A172 (cell line): ENCODE measurements at regions not wholly inside any gene's neighbourhood (a gene's known extent, or its start where the extent isn't known, plus 50 kb on each side); places are given as distances from the start of the nearest gene placed in this dataset.
"Not testable (repeated sequence)": the region's sequence is repeated elsewhere in the genome, so short reads cannot be mapped to it uniquely, and the experiment has no call there.

Experiments
- DNase-seq: peaks from one replicate; pipeline ENCODE4 v3.0.0-alpha.2; 2015; ENCODE audit warnings: low spot score

DNA sequence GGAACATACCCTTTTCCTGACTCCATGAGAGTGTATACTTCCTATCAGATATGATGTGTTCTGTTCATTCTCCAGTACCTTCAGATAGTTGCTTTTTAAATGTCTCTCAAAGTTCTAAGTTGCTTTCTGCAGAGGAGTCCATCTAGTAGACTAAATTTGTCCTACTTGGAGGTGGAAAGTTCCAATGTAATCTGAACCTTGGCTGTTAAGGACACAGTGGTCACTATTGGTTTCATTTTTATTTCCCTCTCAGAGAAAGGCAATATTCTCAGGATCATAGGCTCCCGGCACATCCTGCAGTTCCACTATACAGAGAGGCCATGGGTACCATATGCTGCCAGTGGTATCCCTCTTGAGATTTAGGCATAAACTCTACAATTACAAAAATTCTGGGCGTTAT lies 634.6 kb downstream of the LRRC70 start:
- no peak for DNase-seq

DNA sequence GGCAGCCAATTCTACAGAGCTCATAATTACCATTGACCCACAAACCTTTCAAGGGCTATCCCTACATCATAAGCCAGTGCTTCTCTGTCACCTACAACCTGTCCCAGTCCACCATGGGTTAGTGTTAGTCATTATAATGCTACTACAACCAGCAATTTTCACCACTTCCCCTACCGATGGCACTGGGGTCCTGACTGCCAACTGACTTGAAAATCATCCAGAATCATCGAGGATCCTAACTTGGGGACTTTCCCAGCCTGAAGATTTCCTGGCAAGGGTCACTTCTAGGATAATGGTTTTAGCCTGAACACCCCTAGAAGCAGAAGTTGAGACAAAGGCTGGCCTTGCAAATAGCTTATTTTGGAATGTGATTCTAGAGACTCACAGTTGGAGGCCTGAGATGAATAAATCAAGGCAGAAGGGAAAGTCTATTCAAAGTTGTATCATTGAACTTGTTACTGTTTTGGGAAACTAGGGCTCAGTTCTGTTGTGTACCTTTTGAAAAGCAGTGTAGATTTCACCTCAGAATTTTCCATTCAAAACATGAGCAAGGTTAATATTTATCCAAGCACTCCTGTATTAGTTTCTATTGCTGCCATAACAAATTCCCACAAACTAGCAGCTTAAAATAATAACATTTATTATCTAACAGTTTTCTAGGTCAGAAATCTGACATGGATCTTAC lies 633.0 kb downstream of the LRRC70 start:
- DNase-seq, result no peak

DNA sequence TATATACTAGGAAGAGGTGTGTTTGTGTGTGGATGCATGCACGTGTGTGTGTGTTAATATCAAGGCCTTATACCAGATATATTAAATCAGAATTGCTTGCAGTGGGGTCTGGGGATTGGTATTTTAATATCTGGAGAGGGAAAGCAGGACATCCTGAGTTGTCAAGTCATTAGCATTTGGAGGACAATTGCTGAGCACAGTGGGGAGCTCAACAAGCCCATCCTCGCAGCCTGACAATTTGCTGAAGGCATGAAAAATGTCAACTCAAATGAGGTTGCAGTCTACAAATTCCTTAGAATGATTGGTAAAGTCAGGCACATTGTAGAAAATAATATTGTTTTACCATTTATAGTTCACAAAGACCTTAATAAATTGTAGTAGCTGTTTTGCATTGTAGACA lies 627.4 kb downstream of the LRRC70 start:
- no peak for DNase-seq

DNA sequence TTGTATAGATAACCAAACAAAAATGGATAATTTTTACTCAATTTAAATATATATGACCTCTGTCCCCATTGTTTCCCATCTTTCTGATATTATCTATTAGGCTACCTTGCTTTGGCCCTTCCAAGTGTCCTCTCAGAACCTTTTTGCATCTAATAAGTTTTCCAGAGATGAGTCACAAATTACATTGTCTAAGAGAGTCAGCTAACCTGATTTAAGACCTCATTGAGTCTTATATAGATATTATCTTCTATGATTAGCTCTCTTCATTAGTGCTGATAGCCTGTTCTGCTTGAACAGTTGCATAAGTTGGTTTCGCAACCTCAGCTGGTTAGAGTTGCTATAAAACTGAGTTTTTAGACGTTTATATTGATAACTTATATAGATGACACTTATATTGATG lies 623.1 kb downstream of the LRRC70 start:
- no peak for DNase-seq

DNA sequence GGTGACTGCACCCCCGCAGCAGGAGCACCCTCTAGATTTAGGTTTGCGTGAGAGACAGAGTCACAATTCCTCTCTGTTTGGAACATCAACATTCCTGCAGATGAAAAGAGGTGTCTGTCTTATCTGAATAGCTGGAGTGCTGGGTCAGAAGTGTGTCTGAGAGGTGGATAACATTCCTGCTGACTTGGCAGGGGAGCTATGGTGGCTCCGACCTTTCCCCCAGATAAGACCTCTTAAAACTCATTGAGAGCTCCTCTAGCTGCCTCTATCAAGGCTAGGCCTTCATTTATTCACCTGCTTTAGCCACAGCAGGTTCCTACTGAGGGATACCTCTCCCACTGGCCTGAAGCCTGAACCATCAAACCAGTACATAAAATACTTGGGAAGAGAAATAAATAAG lies 615.5 kb downstream of the LRRC70 start:
- no peak for DNase-seq

DNA sequence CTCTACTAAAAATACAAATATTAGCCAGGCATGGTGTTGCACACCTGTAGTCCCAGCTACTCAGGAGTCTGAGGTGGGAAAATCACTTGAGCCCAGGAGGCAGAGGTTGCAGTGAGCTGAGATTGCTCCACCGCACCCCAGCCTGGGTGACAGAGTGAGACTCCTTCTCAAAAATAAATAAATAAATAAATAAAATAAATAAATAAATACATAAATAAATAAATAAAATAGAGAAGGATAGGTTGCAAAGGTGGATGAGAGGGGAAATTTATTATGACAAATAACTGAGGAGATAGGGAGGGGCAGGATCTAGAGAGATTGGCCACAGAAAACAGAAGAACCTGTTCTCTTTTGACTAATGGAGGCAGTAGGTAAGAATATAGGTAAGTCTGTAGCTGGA lies 601.6 kb downstream of the LRRC70 start:
- DNase-seq, result not testable (repeated sequence)

DNA sequence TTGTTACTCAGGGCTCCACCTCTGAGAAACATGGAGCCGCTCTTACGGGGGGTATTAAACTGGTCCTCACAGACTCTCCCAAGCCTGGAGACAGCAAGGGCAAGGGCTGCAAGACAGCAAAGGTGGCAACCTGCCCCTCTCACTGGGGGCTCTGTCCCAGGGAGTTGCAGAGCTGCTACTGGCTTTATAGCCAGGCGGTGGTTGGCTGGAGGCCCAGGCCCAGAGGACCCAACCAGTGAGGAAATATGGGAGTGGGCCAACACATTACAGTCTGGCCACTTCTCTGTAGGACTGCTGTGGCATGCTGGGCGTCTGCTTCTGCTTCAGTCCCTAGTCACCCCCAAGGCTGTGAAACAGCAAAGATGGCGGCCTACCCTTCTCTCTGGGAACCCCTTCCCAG lies 597.2 kb downstream of the LRRC70 start:
- DNase-seq, result no peak

DNA sequence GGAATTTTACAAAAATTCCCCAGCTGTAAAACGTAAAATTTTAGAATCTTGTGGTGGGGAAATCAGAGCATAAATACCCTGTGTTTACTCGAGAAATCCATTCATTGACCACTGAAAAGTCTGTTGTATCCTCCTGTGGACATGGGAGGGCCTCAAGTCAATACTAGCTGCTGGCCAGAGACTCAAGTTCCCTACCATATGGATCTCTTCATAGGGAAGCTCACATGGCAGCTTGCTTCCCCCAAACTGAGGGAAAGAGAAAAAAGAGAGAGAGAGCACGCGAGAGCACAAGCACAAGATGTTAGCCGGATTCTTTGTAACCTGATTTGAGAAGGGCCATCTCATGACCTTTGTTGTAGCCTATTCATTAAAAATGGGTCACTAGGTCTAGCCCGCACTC lies 591.9 kb downstream of the LRRC70 start:
- no peak for DNase-seq

DNA sequence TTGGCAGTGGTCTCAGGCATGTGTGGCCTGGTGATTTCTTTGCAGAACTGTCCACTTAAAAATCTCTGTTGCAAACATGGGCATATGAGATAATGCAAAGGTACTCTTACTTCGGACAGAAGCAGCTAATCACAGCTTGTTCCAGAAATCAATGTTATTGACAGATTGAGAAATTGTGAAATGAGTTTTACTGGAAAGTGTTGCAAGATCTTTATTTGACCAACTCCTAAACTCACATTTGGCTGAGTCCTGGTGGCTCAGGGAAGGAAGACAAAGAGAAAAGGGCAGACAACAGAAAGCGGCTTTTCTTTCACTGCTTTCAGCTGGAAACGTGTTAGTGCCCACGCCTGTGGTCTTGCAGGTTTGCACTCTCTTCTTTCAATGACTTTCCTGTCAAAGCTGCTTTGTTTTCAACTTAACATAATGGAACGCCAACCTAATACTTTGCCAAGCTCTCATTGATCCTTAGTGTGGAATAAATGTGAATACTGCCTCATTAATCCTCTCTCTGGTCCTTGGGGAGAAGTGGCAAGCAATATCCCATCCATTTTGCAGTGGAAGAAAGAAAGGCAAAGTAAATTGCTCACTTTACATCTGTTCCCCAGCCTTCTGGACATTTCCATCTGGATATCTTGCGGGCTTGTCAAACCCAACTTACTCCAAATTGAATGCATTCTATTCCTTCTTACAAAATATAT lies 586.4 kb downstream of the LRRC70 start:
- DNase-seq, result no peak

DNA sequence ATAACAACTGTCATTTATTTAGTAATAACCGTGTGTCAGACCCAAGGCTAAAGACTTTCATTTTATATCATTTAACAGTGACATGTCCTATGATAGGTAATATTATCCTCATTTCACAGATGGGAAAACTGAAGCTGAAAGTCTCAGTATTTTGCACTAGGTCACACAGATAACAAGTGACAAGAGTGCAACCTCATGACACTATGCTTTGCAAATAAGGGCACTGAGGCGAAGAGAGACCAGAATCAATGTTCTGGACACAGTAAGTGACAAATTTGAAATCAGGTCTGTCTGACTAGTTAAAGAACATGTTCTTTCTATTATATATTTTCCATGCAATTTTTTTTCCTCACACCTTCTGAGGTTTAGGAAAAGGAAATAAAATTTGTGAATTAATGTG lies 585.7 kb downstream of the LRRC70 start:
- no peak for DNase-seq

DNA sequence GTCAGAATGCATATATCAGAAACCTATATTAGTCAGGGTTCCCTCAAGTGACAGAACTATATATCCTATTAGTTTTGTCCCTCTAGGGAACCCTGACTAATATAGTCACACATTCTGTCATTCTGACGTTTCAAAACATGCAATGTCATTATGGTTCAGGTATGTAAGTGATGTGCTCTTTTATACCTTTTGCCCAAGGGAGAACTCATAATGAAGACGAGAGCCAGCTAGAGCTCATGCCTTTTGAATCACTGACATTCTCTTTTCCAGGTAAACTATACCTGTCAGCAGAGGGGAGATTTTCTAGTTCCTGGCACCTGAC lies 576.7 kb downstream of the LRRC70 start:
- DNase-seq, result no peak

DNA sequence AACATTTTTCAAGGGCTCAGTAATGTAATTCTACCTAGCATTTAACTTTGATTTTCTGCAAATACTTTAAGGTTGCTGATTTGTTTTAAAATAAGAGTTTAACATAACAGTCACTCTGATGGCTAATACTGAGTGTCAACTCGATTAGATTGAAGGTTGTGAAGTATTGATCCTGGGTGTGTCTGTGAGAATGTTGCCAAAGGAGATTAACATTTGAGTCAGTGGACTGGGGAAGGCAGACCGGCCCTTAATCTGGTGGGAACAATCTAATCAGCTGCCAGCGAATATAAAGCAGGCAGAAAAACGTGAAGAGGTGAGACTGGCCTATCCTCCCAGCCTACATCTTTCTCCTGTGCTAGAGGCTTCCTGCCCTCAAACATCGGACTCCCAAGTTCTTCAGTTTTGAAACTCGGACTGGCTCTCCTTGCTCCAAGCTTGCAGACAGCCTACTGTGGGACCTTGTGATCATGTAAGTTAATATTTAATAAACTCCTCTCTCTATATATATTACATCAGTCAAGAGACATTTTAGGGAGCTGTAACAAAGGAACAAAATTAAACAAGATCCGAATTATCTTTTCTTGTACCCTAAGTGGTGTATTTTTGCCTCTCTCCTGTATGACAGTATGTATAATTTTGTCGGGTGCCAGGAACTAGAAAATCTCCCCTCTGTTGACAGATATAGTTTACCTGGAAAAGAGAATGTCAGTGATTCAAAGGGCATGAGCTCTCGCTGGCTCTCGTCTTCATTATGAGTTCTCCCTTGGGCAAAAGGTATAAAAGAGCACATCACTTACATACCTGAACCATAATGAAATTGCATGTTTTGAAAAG lies 576.1 kb downstream of the LRRC70 start:
- DNase-seq, result no peak

DNA sequence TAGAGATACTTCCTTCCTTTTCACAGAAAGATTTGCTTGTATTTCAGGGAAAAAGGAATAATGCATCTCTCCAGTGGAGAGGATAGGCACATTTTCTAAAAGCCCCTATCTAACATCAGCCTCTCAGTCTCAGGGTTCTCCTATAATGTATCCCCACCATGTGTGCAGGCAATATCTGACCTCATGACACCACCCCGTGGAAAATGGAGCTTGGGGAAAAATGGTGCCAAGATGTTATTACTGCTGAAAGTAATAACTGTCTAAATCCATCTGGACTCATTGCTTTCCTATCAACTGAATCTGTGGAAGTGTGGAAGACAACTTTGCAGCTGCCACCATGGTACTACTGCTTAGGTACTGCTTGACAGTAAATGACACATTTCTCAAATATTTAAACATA lies 574.3 kb downstream of the LRRC70 start:
- no peak for DNase-seq

DNA sequence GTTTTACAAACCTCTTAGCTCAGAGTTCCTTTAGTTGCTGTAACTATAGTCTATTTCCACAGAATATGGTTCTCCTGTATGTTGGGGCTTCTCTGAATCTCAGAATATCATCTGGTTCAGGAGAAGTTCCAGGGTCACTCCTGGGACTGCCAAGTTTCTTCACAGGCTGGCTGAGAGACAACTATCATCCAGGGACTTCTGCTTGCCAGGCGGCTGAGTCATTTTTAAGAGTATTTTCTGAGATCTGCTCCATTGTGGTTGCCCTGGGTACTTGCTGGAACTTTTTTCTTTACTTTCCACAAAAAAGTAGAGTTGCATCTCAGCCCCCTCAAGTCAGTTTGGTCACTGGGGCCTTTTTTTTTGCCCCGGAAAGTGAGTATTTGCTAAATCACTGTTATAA lies 566.5 kb downstream of the LRRC70 start:
- no peak for DNase-seq

DNA sequence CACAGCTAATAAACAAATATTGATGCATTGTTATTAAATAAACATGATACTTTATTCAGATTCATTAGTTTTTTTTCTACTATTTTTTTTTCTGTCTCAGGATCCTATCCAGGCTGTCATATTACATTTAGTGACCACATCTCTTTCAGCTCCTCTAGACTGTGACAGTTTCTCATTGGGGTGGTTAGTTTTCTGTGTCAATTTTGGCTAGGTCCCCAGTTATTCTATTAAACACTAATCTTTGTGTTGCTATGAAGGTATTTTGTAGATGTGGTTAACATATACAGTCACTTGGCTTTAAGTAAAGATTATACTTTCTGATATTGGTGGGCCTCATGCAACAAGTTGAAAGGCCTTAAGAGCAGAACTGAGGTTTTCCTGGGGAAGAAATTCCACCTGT lies 563.0 kb downstream of the LRRC70 start:
- DNase-seq, result no peak

DNA sequence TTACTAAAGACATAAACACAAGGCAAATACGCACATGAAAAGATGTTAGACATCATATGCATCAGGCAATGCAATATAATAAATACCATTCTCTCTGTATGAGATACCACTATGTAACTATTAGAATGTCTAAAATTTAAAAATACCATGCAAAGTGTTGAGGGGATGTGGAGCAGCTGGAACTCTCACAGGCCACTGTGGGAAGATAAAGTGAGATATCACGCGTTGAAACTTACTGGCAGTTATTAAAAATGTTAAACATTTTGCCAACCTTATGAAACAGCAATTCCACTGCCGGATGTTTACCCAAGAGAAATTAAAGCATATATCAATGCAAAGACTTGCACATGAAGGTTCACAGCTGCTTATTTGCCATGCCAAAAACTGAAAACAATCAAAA lies 556.7 kb downstream of the LRRC70 start:
- no peak for DNase-seq

DNA sequence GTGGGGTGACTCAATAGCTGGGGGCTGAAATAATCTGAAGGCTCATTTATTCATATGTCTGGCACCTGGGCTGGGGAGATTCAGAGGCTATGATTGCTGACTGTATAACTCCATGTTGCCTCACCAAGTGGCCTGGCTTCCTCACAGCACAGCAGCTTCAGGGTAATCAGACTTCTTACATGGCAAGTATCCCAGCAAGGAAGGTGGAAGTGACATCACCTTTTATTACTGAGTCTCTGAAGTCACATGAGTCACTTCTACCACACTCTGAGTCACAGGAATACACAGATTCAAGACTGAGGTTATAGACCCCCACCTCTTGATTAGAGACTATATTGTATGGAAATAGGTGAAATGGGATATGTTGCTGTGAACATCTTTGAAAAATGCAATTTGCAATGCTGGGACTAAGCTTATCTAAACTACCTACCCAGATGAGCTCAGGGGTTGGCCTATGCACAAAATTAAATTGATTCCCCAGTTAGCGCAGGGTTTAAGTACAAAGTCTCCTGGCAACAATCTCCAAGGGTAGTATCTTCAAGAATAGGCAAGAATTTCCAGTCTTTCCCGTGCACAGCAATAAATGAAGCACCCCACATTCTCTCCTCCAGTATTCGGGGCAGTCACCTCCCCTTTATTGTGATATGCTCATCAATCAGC lies 553.1 kb downstream of the LRRC70 start:
- peak; percentile 36 for DNase-seq

DNA sequence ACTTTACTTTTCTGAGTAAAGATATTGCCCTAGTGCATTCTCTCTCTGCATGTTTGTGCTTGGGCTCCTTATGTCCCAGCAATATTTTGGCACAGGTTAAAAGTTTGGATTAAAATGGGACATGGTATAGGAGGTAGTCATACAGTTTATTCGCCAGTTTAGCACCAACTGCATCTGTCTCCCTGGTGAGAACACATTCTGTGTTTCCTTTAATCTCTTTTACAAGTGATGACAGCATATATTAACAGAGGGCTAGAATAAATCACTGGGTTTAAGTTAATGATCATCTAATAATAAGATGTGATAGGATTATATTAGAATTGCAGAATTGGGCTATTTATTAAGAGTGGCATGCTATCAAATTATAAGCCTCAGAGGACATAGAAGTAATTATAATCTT lies 550.1 kb downstream of the LRRC70 start:
- DNase-seq, result no peak

DNA sequence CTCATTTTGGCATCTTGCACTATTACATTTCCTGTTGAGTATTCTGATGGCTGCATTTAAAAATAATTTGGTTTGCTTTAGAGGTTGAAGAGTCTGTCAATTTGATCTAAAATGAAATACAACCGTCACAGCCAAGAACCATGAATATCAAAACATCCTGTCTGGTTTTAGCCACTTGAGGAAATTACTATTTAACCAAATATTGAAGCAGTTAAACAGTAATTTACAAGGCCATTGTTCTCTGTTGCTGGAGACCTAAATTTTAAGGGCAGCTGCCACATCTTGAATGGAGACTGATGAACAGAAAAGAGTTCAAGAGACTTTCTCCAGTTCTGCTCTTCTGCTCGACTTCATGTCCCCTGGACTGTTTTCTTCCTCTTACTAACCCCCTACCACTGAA lies 549.4 kb downstream of the LRRC70 start:
- DNase-seq, result no peak

DNA sequence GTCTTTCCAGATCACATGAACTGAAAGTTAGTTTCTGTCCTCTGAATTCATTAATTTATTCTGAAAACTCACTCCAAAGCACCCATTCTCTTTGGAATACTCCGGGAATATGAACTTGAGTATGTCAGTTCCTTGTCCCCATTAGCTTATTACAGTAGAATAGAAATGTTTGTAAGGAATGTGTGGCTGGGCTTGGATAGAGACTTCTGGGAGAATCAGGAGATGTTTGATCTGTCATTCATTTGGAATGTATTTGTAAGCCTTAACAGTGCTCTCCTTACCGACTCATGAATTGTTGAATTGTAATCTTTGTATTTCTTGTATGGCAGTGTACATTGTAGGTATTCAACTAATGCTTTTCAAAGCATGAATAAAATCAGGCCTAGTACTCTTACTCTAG lies 548.4 kb downstream of the LRRC70 start:
- DNase-seq, result no peak

DNA sequence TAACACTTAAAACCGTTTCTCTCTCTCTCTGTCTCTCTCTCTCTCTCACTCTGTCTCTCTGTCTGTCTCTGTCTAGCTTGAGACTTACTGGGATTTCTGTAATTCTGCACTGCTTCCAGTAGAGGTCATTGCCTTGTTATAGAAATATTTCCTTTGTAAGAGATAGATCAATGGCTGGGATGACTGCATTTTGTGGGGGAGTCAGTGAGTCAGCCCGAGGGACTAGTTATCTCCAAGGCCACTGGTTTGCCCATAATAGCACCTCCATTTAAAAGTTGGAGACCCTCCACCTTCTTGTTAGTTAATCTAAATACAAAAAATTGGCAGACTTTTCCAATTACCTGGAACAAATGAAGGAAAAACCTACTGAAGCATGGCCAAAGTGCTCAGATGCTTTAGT lies 547.2 kb downstream of the LRRC70 start:
- peak; percentile 5 for DNase-seq

DNA sequence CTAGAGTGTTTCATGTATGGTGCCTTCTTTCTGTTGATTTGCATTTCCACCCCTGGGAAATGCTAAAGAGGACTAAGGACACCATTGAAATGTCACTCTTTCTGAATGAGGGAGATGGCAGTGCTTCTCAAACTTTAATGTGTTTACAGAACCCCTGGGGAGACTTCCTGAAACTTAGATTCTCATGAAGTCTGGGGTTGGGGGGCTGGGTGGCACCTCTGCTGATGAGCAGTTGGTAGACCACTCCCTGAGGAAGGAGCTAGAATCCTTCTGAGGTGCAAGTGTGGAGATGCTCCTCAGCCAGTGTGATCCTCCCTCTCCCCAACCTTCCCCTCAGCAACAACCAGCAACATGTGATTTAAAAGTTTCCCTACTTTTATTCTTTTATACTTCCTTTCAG lies 546.8 kb downstream of the LRRC70 start:
- DNase-seq, result no peak

DNA sequence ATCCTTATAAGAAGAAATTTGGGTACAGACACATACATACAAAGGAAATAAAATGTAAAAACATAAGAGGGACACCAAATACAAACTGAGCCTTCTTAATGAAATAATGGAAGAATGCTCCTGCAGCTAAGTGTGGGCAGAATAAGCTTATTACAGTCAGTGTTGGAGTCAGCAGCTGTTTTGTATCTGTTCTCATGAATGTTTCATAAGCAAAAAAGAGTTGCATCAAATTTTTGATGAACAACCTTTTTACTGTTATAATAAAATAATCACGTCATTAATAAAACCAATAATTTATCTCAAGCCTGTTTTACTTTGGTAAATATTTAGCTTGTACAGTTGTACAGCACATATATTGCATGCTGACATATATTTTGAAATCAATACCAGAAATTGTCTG lies 545.6 kb downstream of the LRRC70 start:
- no peak for DNase-seq
